Activated CD8-positive, alpha-beta T cell treated with anti-CD3 and anti-CD28 coated beads for 36 hours (primary cell): ENCODE measurements at regions not wholly inside any gene's neighbourhood (a gene's known extent, or its start where the extent isn't known, plus 50 kb on each side); places are given as distances from the start of the nearest gene placed in this dataset.

Experiments used
- ATAC-seq: fragments of 200-7000 bp; cut with Tn5 transposase; one replicate; pipeline ENCODE4 v1.10.0; 2021; ENCODE audit warnings: mild to moderate bottlenecking, moderate library complexity
- CTCF ChIA-PET: fragments of 350-600 bp; sonication (Branson Sonifier 250); formaldehyde crosslinking; loops from one replicate; lab custom pipeline; 2021; ENCODE audit warnings: antibody characterized with exemption; lab: Charles Lee
- POLR2A ChIA-PET: fragments of 350-600 bp; sonication (Branson Sonifier 250); formaldehyde crosslinking; loops from one replicate; lab custom pipeline; 2021; ENCODE audit warnings: antibody characterized with exemption; lab: Charles Lee
- DNase-seq: peaks from one replicate; pipeline ENCODE4 v3.0.0-alpha.2; 2020
- H3K27ac Mint-ChIP-seq: one replicate; pipeline ENCODE4 v1.8.0; 2021; ENCODE audit warnings: mild to moderate bottlenecking, mixed read lengths
- H3K27me3 Mint-ChIP-seq: one replicate; pipeline ENCODE4 v1.8.0; 2021; ENCODE audit warnings: mixed read lengths
- H3K36me3 Mint-ChIP-seq: one replicate; pipeline ENCODE4 v1.8.0; 2021; ENCODE audit warnings: low read depth, mixed read lengths
- H3K4me1 Mint-ChIP-seq: one replicate; pipeline ENCODE4 v1.8.0; 2021; ENCODE audit warnings: low read depth, mixed read lengths
- H3K4me3 Mint-ChIP-seq: one replicate; pipeline ENCODE4 v1.8.0; 2021; ENCODE audit warnings: mild to moderate bottlenecking, moderate library complexity, mixed read lengths
- H3K9me3 Mint-ChIP-seq: one replicate; pipeline ENCODE4 v1.8.0; 2021; ENCODE audit warnings: mixed read lengths
- CTCF ChIP-seq: fragments of 200-600 bp; IDR thresholded peaks from one replicate; pipeline ENCODE4 v1.8.0; 2022; ENCODE audit warnings: antibody characterized with exemption, mild to moderate bottlenecking
- intact Hi-C: fragments of 100-400 bp; cut with micrococcal nuclease; formaldehyde crosslinking; loops from one replicate; pipeline ENCODE4 v1.10.0; 2022

DNA sequence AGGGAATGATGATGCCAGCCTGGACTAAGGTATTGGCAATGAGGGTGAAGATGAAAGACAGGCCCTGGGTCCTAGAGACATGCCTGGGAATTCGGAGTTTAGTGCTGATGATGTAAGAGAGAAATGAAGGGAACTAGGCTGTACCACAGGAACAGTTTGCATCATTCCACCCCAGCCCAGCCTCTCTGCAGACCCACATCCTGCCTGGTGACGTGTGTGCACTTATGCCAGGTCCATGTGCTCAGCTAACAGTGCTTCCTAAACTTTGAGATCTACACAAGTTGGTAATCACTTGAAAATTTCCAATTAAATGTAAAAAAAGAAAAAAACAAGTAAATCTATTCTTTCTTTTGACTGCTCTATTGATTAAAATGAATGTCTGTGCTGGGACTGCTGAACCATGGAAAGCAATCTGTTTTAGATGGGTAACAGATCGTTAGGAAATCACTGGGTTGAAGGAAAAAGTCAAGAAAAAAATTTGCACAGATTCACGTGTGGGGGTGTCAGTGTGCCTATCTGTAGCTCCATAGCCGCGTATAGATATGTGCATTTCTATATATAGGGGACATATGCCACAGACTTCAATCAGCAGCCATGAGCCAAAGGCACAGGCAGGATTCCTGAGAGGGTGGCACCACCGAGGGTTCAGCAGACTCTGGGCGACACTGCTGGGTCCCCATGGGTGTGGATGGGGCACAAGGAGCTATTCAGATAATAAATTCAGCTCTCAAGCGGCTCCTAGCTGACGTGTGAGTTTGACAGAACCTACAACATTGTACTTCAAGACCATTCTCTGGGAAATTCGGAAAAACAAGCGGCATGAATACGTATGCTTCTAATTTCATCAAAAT, 131.1 kb upstream of the OPCML start:
- ATAC-seq (no peak), DNase-seq (no peak)
- Mint-ChIP-seq H3K36me3 (no peaks in the 10 kb centered on the region), H3K4me1 (no peaks in the 10 kb centered on the region), H3K9me3 (no peaks in the 10 kb centered on the region), H3K27ac (no peak overlapping the region), H3K27me3 (no peaks in the 10 kb centered on the region), H3K4me3 (no peak overlapping the region)
- no peak for TF ChIP-seq CTCF
- intact Hi-C loops: no loop called here
- CTCF ChIA-PET: no interaction called here
- POLR2A ChIA-PET: interaction anchor here (0.7 kb wide), 1 partner anchor 11 kb away, joined by 3 read pairs; no protein-coding TSS in a partner anchor

DNA sequence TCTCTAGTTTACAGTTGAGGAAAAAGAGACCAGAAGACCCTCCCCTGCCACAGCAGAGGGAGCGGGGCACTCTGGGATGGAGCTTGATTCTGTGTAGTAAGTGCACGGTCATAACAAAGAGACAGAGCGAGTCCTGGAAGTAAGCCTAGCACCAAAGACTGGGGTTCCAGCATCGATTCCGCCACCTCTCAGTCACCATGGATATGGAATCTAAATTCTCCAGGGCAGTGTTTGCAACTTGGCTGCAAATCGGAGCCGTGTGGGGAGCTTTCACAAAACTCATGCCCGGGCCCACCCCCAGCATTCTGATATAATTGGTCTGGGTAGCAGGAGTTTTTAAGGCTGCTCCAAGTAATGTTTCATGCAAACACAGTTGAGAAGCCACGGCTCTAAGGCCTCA, 129.5 kb upstream of the OPCML start:
- ATAC-seq (no peak), DNase-seq (no peak)
- H3K9me3 Mint-ChIP-seq: no peaks in the 10 kb centered on the region
- no peaks in the 10 kb centered on the region for H3K36me3 Mint-ChIP-seq
- H3K4me3 Mint-ChIP-seq: no peak overlapping the region
- ChIA-PET CTCF (no interaction called here), POLR2A (no interaction called here)
- intact Hi-C loops: no loop called here
- H3K4me1 Mint-ChIP-seq: no peaks in the 10 kb centered on the region
- TF ChIP-seq CTCF: no peak
- no peaks in the 10 kb centered on the region for H3K27me3 Mint-ChIP-seq
- no peak overlapping the region for H3K27ac Mint-ChIP-seq

- H3K4me1 Mint-ChIP-seq: no peaks in the 10 kb centered on the region
- H3K27me3 Mint-ChIP-seq: no peaks in the 10 kb centered on the region
- no peak for ATAC-seq
- no peak overlapping the region for H3K4me3 Mint-ChIP-seq
- intact Hi-C loops: no loop called here
- POLR2A ChIA-PET: no interaction called here
- no peaks in the 10 kb centered on the region for H3K36me3 Mint-ChIP-seq
- TF ChIP-seq CTCF: no peak
- CTCF ChIA-PET: no interaction called here
- H3K27ac Mint-ChIP-seq: no peak overlapping the region
- no peak for DNase-seq
- H3K9me3 Mint-ChIP-seq: no peaks in the 10 kb centered on the region
Observed at GRCh38 chr11:133660202-133660568, 127.9 kb upstream of the OPCML start.

GRCh38 chr11:133659538-133660201, 127.4 kb upstream of the OPCML start:
- Mint-ChIP-seq H3K27me3 (no peaks in the 10 kb centered on the region), H3K9me3 (no peaks in the 10 kb centered on the region), H3K4me3 (no peak overlapping the region), H3K27ac (no peak overlapping the region), H3K36me3 (no peaks in the 10 kb centered on the region), H3K4me1 (no peaks in the 10 kb centered on the region)
- no peak for ATAC-seq
- TF ChIP-seq CTCF: no peak
- ChIA-PET CTCF (no interaction called here), POLR2A (no interaction called here)
- intact Hi-C loops: no loop called here
- DNase-seq: no peak

DNA sequence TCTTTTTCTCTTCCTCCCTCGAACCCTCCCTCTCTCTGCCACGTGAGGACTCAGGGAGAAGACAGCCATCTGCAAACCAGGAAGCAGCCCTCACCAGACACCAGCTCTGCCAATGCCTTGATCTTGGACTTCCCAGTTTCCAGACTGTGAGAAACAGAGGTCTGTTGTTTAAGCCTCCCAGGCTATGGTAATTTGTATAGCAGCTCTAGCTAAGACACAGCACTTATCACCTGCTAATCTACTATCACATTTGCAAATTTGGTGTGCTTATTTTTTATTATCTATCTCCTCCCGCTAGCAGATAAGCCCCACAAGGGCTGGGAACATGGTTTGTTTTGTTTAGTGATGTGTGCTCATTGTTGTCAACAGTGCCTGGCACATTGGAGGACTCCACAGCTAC, 124.8 kb upstream of the OPCML start:
- POLR2A ChIA-PET: no interaction called here
- Mint-ChIP-seq H3K27ac (no peak overlapping the region), H3K36me3 (no peaks in the 10 kb centered on the region), H3K9me3 (no peaks in the 10 kb centered on the region), H3K27me3 (no peaks in the 10 kb centered on the region), H3K4me3 (no peak overlapping the region), H3K4me1 (no peaks in the 10 kb centered on the region)
- intact Hi-C loops: no loop called here
- CTCF ChIA-PET: no interaction called here
- DNase-seq (no peak), ATAC-seq (no peak)
- no peak for TF ChIP-seq CTCF
